ENCODE measurements at regions not wholly inside any gene's neighbourhood (a gene's known extent, or its start where the extent isn't known, plus 50 kb on each side); places are given as distances from the start of the nearest gene placed in this dataset.

GRCh38 chr1:69363236-69363635 is 204.5 kb upstream of the LRRC7 start:
- in situ Hi-C loops (cut with HindIII; ENCODE audit: low pct_unique_long_range_greater_than_20kb, low sequenced_read_pairs): no loop called here
- DNase-seq (ENCODE audit: low read depth, low spot score): no peak

- in situ Hi-C loops (cut with HindIII; ENCODE audit: low pct_unique_long_range_greater_than_20kb, low sequenced_read_pairs): no loop called here
- DNase-seq (ENCODE audit: low read depth, low spot score): no peak
These were observed 194.2 kb upstream of the LRRC7 start for GRCh38 chr1:69373520-69373919.

GRCh38 chr1:69376408-69376807 is 191.3 kb upstream of the LRRC7 start:
- in situ Hi-C loops (cut with HindIII; ENCODE audit: low pct_unique_long_range_greater_than_20kb, low sequenced_read_pairs): no loop called here
- DNase-seq (ENCODE audit: low read depth, low spot score): no peak

- in situ Hi-C loops (cut with HindIII; ENCODE audit: low pct_unique_long_range_greater_than_20kb, low sequenced_read_pairs): no loop called here
- no peak for DNase-seq (ENCODE audit: low read depth, low spot score)
These were observed 190.2 kb upstream of the LRRC7 start for GRCh38 chr1:69377507-69377906.

GRCh38 chr1:69388044-69388443 is 179.7 kb upstream of the LRRC7 start:
- in situ Hi-C loops (cut with HindIII; ENCODE audit: low pct_unique_long_range_greater_than_20kb, low sequenced_read_pairs): no loop called here
- no peak for DNase-seq (ENCODE audit: low read depth, low spot score)

- no peak for DNase-seq (ENCODE audit: low read depth, low spot score)
- in situ Hi-C loops (cut with HindIII; ENCODE audit: low pct_unique_long_range_greater_than_20kb, low sequenced_read_pairs): no loop called here
These were observed 167.6 kb upstream of the LRRC7 start for GRCh38 chr1:69400128-69400527.

- no peak for DNase-seq (ENCODE audit: low read depth, low spot score)
- in situ Hi-C loops (cut with HindIII; ENCODE audit: low pct_unique_long_range_greater_than_20kb, low sequenced_read_pairs): no loop called here
These were observed 165.8 kb upstream of the LRRC7 start for GRCh38 chr1:69401879-69402278.

- in situ Hi-C loops (cut with HindIII; ENCODE audit: low pct_unique_long_range_greater_than_20kb, low sequenced_read_pairs): no loop called here
- DNase-seq (ENCODE audit: low read depth, low spot score): no peak
These were observed 163.9 kb upstream of the LRRC7 start for GRCh38 chr1:69403756-69404320.

- DNase-seq (ENCODE audit: low read depth, low spot score): no peak
- in situ Hi-C loops (cut with HindIII; ENCODE audit: low pct_unique_long_range_greater_than_20kb, low sequenced_read_pairs): no loop called here
These were observed 163.2 kb upstream of the LRRC7 start for GRCh38 chr1:69404486-69404885.

GRCh38 chr1:69406244-69406643 is 161.5 kb upstream of the LRRC7 start:
- no peak for DNase-seq (ENCODE audit: low read depth, low spot score)
- in situ Hi-C loops (cut with HindIII; ENCODE audit: low pct_unique_long_range_greater_than_20kb, low sequenced_read_pairs): no loop called here

GRCh38 chr1:69409731-69410456 is 157.8 kb upstream of the LRRC7 start:
- in situ Hi-C loops (cut with HindIII; ENCODE audit: low pct_unique_long_range_greater_than_20kb, low sequenced_read_pairs): no loop called here
- no peak for DNase-seq (ENCODE audit: low read depth, low spot score)

GRCh38 chr1:69410457-69410850 is 157.3 kb upstream of the LRRC7 start:
- in situ Hi-C loops (cut with HindIII; ENCODE audit: low pct_unique_long_range_greater_than_20kb, low sequenced_read_pairs): no loop called here
- DNase-seq (ENCODE audit: low read depth, low spot score): no peak

GRCh38 chr1:69410893-69411292 is 156.8 kb upstream of the LRRC7 start:
- in situ Hi-C loops (cut with HindIII; ENCODE audit: low pct_unique_long_range_greater_than_20kb, low sequenced_read_pairs): no loop called here

GRCh38 chr1:69411617-69412016 is 156.1 kb upstream of the LRRC7 start:
- in situ Hi-C loops (cut with HindIII; ENCODE audit: low pct_unique_long_range_greater_than_20kb, low sequenced_read_pairs): no loop called here
- no peak for DNase-seq (ENCODE audit: low read depth, low spot score)

More at GRCh38 chr1:69410893-69411292, 156.8 kb upstream of the LRRC7 start:
- DNase-seq (ENCODE audit: low read depth, low spot score): no peak

GRCh38 chr1:69413129-69413528 is 154.6 kb upstream of the LRRC7 start:
- DNase-seq (ENCODE audit: low read depth, low spot score): no peak
- in situ Hi-C loops (cut with HindIII; ENCODE audit: low pct_unique_long_range_greater_than_20kb, low sequenced_read_pairs): no loop called here

- DNase-seq (ENCODE audit: low read depth, low spot score): no peak
- in situ Hi-C loops (cut with HindIII; ENCODE audit: low pct_unique_long_range_greater_than_20kb, low sequenced_read_pairs): no loop called here
These were observed 153.1 kb upstream of the LRRC7 start for GRCh38 chr1:69414574-69414973.

GRCh38 chr1:69421286-69421685 is 146.4 kb upstream of the LRRC7 start:
- in situ Hi-C loops (cut with HindIII; ENCODE audit: low pct_unique_long_range_greater_than_20kb, low sequenced_read_pairs): no loop called here

GRCh38 chr1:69425871-69426270 is 141.9 kb upstream of the LRRC7 start:
- in situ Hi-C loops (cut with HindIII; ENCODE audit: low pct_unique_long_range_greater_than_20kb, low sequenced_read_pairs): no loop called here
- no peak for DNase-seq (ENCODE audit: low read depth, low spot score)

More at GRCh38 chr1:69421286-69421685, 146.4 kb upstream of the LRRC7 start:
- peak; percentile 15 for DNase-seq (ENCODE audit: low read depth, low spot score)

GRCh38 chr1:69426401-69426800 is 141.3 kb upstream of the LRRC7 start:
- no peak for DNase-seq (ENCODE audit: low read depth, low spot score)
- in situ Hi-C loops (cut with HindIII; ENCODE audit: low pct_unique_long_range_greater_than_20kb, low sequenced_read_pairs): no loop called here
